Liver (tissue), 3 donors: ENCODE measurements at regions not wholly inside any gene's neighbourhood (a gene's known extent, or its start where the extent isn't known, plus 50 kb on each side); places are given as distances from the start of the nearest gene placed in this dataset.

Experiments
- ATF3 ChIP-seq: IDR thresholded peaks from 2 replicates; pipeline ENCODE4 v1.6.1; 2016; ENCODE audit warnings: antibody characterized with exemption
- CTCF ChIP-seq: fragments of 150-350 bp; IDR thresholded peaks from 2 replicates; pipeline ENCODE4 v1.5.1; 2017; ENCODE audit warnings: improper control_type of control experiment, low read depth, low read length; ENCODE audit not compliant: missing input control
- FOXA1 ChIP-seq: IDR thresholded peaks from 2 replicates; pipeline ENCODE4 v1.6.1; 2016; ENCODE audit warnings: antibody characterized with exemption
- GABPA ChIP-seq, 2 donors: IDR thresholded peaks in 1 of 2; conservative IDR thresholded peaks in 1 of 2; 2 replicates each; pipeline ENCODE4 v1.6.1; 2016; ENCODE audit warnings: antibody characterized with exemption in 2 of 2, mild to moderate bottlenecking in 1 of 2, moderate library complexity in 1 of 2
- JUND ChIP-seq, 2 donors: IDR thresholded peaks; 2 replicates each; pipeline ENCODE4 v1.6.1; 2016; ENCODE audit warnings: antibody characterized with exemption in 2 of 2
- MAX ChIP-seq: IDR thresholded peaks from 2 replicates; pipeline ENCODE4 v1.6.1; 2016; ENCODE audit warnings: antibody characterized with exemption
- NR2F2 ChIP-seq: IDR thresholded peaks from 2 replicates; pipeline ENCODE4 v1.6.1; 2016; ENCODE audit warnings: antibody characterized with exemption
- REST ChIP-seq: IDR thresholded peaks from 2 replicates; pipeline ENCODE4 v1.6.1; 2016; ENCODE audit warnings: antibody characterized with exemption, mild to moderate bottlenecking
- SP1 ChIP-seq: IDR thresholded peaks from 2 replicates; pipeline ENCODE4 v1.6.1; 2018; ENCODE audit warnings: antibody characterized with exemption, mild to moderate bottlenecking
- TAF1 ChIP-seq: conservative IDR thresholded peaks from 2 replicates; pipeline ENCODE4 v1.6.1; 2016; ENCODE audit warnings: antibody characterized with exemption, mild to moderate bottlenecking
- YY1 ChIP-seq: IDR thresholded peaks from 2 replicates; pipeline ENCODE4 v1.6.1; 2016; ENCODE audit warnings: antibody characterized with exemption, mild to moderate bottlenecking
- ZBTB33 ChIP-seq: IDR thresholded peaks from 2 replicates; pipeline ENCODE4 v1.6.1; 2016; ENCODE audit warnings: antibody characterized with exemption
- donor health status: healthy.
- donor health status: healthy.

- TF ChIP-seq CTCF: no peak
- TF ChIP-seq REST: no peak
- TF ChIP-seq GABPA (IDR thresholded peaks at IDR 0.05 in 1 of 2, conservative IDR thresholded peaks at IDR 0.05 in 1 of 2): no peak
- TF ChIP-seq ZBTB33: no peak
- TF ChIP-seq TAF1: no peak
- TF ChIP-seq YY1: no peak
- no peak for TF ChIP-seq MAX
- no peak for TF ChIP-seq FOXA1
- TF ChIP-seq ATF3: no peak
- no peak for TF ChIP-seq NR2F2
- no peak for TF ChIP-seq JUND (IDR thresholded peaks at IDR 0.05)
- TF ChIP-seq SP1: no peak
Observed at GRCh38 chr9:18350995-18351595, 122.9 kb upstream of the ADAMTSL1 start.
